ENCODE measurements at regions not wholly inside any gene's neighbourhood (a gene's known extent, or its start where the extent isn't known, plus 50 kb on each side); places are given as distances from the start of the nearest gene placed in this dataset.

DNA sequence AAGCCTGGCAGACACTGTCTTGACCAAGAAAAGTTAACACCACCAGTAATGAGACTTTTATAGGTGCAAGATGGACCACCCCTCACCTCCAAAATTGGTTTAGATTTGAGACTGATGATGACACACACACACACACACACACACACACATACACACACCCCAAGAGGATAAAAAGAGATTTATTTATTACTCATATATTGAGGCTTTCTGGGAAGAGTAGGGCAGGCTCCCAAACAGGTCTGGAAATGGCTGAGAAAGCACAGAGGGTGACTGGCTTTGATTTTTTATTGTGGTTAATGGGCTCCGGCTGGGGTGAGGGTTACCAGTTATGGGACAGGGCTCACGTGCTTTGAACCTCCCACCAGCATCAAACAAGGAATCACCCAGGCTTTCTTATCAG is 54.2 kb upstream of the ADAM23 start:
- H3K36me3 ChIP-seq = no peaks in the 10 kb centered on the region
- no peaks in the 10 kb centered on the region for H3K9me3 ChIP-seq
- no peaks in the 10 kb centered on the region for H3K27me3 ChIP-seq
- TF ChIP-seq, protein P1, sequence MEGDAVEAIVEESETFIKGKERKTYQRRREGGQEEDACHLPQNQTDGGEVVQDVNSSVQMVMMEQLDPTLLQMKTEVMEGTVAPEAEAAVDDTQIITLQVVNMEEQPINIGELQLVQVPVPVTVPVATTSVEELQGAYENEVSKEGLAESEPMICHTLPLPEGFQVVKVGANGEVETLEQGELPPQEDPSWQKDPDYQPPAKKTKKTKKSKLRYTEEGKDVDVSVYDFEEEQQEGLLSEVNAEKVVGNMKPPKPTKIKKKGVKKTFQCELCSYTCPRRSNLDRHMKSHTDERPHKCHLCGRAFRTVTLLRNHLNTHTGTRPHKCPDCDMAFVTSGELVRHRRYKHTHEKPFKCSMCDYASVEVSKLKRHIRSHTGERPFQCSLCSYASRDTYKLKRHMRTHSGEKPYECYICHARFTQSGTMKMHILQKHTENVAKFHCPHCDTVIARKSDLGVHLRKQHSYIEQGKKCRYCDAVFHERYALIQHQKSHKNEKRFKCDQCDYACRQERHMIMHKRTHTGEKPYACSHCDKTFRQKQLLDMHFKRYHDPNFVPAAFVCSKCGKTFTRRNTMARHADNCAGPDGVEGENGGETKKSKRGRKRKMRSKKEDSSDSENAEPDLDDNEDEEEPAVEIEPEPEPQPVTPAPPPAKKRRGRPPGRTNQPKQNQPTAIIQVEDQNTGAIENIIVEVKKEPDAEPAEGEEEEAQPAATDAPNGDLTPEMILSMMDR (IDR thresholded peaks at IDR 0.05) = no peak
- TF ChIP-seq POLR2A (IDR thresholded peaks at IDR 0.05) = no peak
- intact Hi-C loops (cut with DNase I) = no loop called here
- DNase-seq = no peak
- no peaks in the 10 kb centered on the region for H3K4me1 ChIP-seq
- no peak overlapping the region for H3K27ac ChIP-seq
- 54% methylated on average over 2 of the region's 2 CpGs for WGBS (ENCODE audit: insufficient coverage, low coverage, low lambda C conversion rate, missing lambda C conversion rate)
- H3K4me3 ChIP-seq = no peak overlapping the region
- no peak for ATAC-seq

DNA sequence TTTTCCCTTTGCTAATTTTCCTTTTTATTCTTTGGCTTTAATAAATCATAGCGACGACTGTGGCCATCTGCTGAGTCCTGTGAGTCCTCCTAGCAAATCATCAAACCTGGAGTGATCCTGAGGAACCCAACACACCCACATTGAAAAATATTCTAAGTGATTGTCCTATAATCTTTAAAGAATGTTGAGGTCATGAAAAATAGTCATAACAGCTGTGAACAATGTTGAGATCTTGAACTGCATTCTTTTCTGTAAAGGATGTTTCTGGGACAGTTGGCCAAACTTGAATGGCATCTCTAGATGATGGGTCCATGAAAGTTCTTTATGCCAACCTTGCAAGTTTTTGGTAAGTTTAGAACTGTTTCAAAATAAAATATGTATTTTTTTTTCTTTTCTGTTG is 53.2 kb upstream of the ADAM23 start:
- TF ChIP-seq POLR2A (IDR thresholded peaks at IDR 0.05) = no peak
- TF ChIP-seq, protein P1 (IDR thresholded peaks at IDR 0.05) = no peak
- intact Hi-C loops (cut with DNase I) = no loop called here

DNA sequence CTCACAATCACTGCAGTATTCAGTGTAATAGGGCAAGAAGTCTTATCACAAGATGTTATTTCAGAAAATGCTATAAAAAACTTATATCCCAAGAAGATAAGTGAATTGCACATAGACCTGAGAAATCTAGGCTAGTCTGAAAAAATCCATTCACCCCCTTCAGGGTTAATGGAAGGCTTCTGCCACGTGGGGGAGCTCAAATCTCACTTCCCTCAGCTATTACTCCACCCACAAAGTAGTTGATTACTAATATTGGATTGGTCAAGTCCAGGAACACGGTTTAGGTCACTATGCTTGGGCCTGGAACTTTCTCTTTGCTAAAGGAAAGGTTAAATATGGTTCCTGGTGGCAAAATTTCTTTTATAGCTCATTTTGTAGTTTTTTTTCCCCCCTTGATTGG is 51.2 kb upstream of the ADAM23 start:
- DNase-seq (no peak), ATAC-seq (peak; percentile 47 to 74 (median 58))
- 16% methylated on average over 2 of the region's 2 CpGs for WGBS (ENCODE audit: insufficient coverage, low coverage, low lambda C conversion rate, missing lambda C conversion rate)
- TF ChIP-seq, protein P1 (IDR thresholded peaks at IDR 0.05) = peak in 3 of 4 donors; percentile 19 to 40 (median 28)
- TF ChIP-seq POLR2A (IDR thresholded peaks at IDR 0.05) = no peak
- no peaks in the 10 kb centered on the region for H3K9me3 ChIP-seq
- H3K4me1 ChIP-seq = no peaks in the 10 kb centered on the region
- H3K27me3 ChIP-seq = no peaks in the 10 kb centered on the region
- intact Hi-C loops (cut with DNase I) = no loop called here
- no peak overlapping the region for H3K27ac ChIP-seq
- H3K4me3 ChIP-seq = no peak overlapping the region
- H3K36me3 ChIP-seq = no peaks in the 10 kb centered on the region

More for the DNA sequence above, 53.2 kb upstream of the ADAM23 start:
- Histone ChIP-seq H3K27ac (no peak overlapping the region), H3K4me3 (no peak overlapping the region), H3K9me3 (no peaks in the 10 kb centered on the region), H3K4me1 (no peaks in the 10 kb centered on the region), H3K36me3 (no peaks in the 10 kb centered on the region), H3K27me3 (no peaks in the 10 kb centered on the region)
- DNase-seq (no peak), ATAC-seq (no peak)
- 83% methylated on average over 2 of the region's 2 CpGs for WGBS (ENCODE audit: insufficient coverage, low coverage, low lambda C conversion rate, missing lambda C conversion rate)

Data from right lobe of liver (tissue), 6 donors.